GM10248 (cell line): ENCODE measurements at regions not wholly inside any gene's neighbourhood (a gene's known extent, or its start where the extent isn't known, plus 50 kb on each side); places are given as distances from the start of the nearest gene placed in this dataset.

ENCODE experiments used
- CTCF ChIA-PET: fragments of 300-600 bp; sonication (Branson Sonifier 250); formaldehyde crosslinking; extraction: SDS; loops from one replicate; lab custom pipeline; 2021; ENCODE audit warnings: antibody characterized with exemption; lab: Yijun Ruan, JAX
- POLR2A ChIA-PET: fragments of 350-650 bp; sonication (Branson Sonifier 250); formaldehyde crosslinking; extraction: SDS; loops from one replicate; lab custom pipeline; 2020; ENCODE audit warnings: antibody characterized with exemption; lab: Yijun Ruan, JAX
- DNase-seq: peaks from one replicate; pipeline ENCODE4 v3.0.0; 2012; ENCODE audit errors: extremely low spot score
- CTCF ChIP-seq: IDR thresholded peaks from 2 replicates; pipeline ENCODE4 v1.5.1; 2012; ENCODE audit warnings: mild to moderate bottlenecking, low read depth; ENCODE audit errors: extremely low read depth, missing control alignments, control extremely low read depth

GRCh38 chr10:113967126-113967525 is 76.5 kb upstream of the ADRB1 start:
- CTCF ChIA-PET = interaction anchor here (0.9 to 2.2 kb wide), 5 partner anchors 12 to 136 kb away, joined by 3 to 10 read pairs (median 4); no protein-coding TSS in a partner anchor
- DNase-seq = no peak
- no peak for TF ChIP-seq CTCF
- POLR2A ChIA-PET = no interaction called here

- POLR2A ChIA-PET = no interaction called here
- no peak for TF ChIP-seq CTCF
- CTCF ChIA-PET = interaction anchor here (1.0 to 2.9 kb wide), 4 partner anchors 9 to 47 kb away, joined by 4 to 9 read pairs (median 4); no protein-coding TSS in a partner anchor
- no peak for DNase-seq
These were observed 73.0 kb upstream of the ADRB1 start for GRCh38 chr10:113970641-113971040.

- TF ChIP-seq CTCF = no peak
- CTCF ChIA-PET = interaction anchor here (1.4 to 2.9 kb wide), 3 partner anchors 9 to 46 kb away, joined by 4 to 9 read pairs (median 5); no protein-coding TSS in a partner anchor
- no peak for DNase-seq
- POLR2A ChIA-PET = interaction anchor here (0.7 kb wide), 1 partner anchor 1285 kb away, joined by 6 read pairs; no protein-coding TSS in a partner anchor
These were observed 72.2 kb upstream of the ADRB1 start for GRCh38 chr10:113971349-113971973.

DNA sequence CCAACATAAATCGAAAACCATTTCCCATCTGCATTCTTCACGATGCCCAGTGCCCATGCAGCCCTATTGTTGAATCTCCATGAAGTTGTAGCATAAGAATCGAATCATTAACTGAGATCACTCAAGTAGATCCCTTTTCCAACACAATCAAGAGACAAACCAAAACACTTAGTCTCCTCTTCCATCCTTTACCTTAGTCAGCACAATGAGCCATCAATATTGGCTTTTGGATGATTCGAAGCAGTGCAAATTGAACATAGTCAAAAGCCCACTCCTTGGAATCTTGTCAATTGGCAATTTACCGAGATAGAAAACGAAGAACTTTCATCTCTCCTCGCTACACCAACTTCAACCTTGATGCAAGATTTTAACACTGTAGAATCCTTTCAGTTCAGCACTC is 66.5 kb upstream of the ADRB1 start:
- no peak for TF ChIP-seq CTCF
- DNase-seq = no peak
- ChIA-PET POLR2A (no interaction called here), CTCF (interaction anchor here (1.0 to 1.4 kb wide), 2 partner anchors 12 to 18 kb away, joined by 3 read pairs; no protein-coding TSS in a partner anchor)

DNA sequence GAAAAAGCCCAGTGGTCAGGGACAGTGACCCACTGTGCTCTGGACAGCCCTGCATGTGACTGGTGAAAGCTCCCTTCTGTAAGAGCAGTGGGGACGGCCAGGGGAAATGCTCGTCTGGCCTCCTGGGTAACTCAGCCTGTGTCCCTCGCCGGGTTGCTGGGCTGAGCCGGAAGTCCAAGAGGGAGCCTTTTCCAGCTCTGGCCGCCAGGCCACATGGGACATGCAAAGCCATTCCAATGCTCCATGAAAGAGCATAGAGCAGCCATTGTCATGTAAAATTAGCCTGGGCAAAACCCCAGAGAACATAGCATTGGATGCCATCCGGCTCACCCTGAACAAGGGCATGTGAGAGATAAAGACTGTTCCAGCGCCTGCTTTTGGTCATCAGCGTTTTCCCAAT is 64.9 kb upstream of the ADRB1 start:
- POLR2A ChIA-PET = no interaction called here
- CTCF ChIA-PET = interaction anchor here (0.7 to 2.4 kb wide), 2 partner anchors 11 to 14 kb away, joined by 3 to 8 read pairs; no protein-coding TSS in a partner anchor
- TF ChIP-seq CTCF = no peak
- no peak for DNase-seq

DNA sequence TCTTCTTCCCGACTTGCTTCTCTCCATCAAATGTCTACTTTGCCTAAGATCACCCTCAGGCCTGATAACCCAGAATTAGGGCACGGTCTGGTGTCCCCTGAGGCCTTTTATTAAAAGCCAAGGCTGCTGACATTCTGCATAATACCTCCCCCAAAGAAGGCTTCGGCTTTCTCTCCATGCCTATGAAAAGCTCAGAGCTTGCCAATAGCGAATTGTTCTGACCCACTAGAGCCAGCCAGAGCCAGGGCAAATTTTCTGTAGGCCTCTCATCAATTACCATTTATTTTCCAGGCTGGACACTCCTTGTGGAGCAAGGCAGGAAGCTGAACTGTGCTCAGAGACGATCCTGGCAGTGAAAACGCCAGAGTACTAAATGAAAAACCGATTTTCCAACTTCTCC is 64.3 kb upstream of the ADRB1 start:
- POLR2A ChIA-PET = no interaction called here
- TF ChIP-seq CTCF = no peak
- no peak for DNase-seq
- CTCF ChIA-PET = interaction anchor here (0.7 to 2.4 kb wide), 4 partner anchors 12 to 25 kb away, joined by 3 to 8 read pairs (median 5); no protein-coding TSS in a partner anchor
